HCT116 (cell line): ENCODE measurements at regions not wholly inside any gene's neighbourhood (a gene's known extent, or its start where the extent isn't known, plus 50 kb on each side); places are given as distances from the start of the nearest gene placed in this dataset.

ENCODE experiments used
- ATAC-seq: fragments of 200-7000 bp; cut with Tn5 transposase; 2 replicates; pipeline ENCODE4 v1.9.1; 2020; ENCODE audit warnings: mild to moderate bottlenecking, moderate library complexity
- BruUV-seq: library from RNA; stranded (reverse); fragments of 400-500 nt; replicated peaks from 2 replicates; lab custom pipeline; 2021; lab: Mats Ljungman, UMichigan
- CTCF ChIA-PET: fragments of 300-600 bp; sonication (Branson Sonifier 250); formaldehyde crosslinking; loops from one replicate; lab custom pipeline; 2021; ENCODE audit warnings: antibody characterized with exemption; lab: Charles Lee
- POLR2A ChIA-PET: fragments of 300-600, 350-600 bp; sonication (Branson Sonifier 250); formaldehyde crosslinking; loops from one replicate; lab custom pipeline; 2021; ENCODE audit warnings: antibody characterized with exemption; lab: Charles Lee
- RAD21 ChIA-PET, 2 experiments: fragments of 300-600 bp; sonication (Branson Sonifier 250); formaldehyde crosslinking; loops; one replicate each; lab custom pipeline; 2023; ENCODE audit warnings: low total read pairs in 2 of 2; ENCODE audit not compliant: uncharacterized antibody in 2 of 2, unreplicated experiment in 2 of 2, low non-redundant PET in 1 of 2; lab: Charles Lee
- DNase-seq: peaks from one replicate; pipeline ENCODE4 v3.0.0-alpha.2; 2010; ENCODE audit warnings: low read depth, low spot score
- H2AFZ ChIP-seq: fragments of 200-600 bp; shearing (Covaris generic), sonication (generic); 2 replicates; pipeline ENCODE4 v1.6.1; 2017; ENCODE audit warnings: low read depth, mixed run types, mixed read lengths, antibody characterized with exemption, low read length; ENCODE audit not compliant: poor library complexity, severe bottlenecking
- H3K27ac ChIP-seq: 2 replicates; pipeline ENCODE4 v1.5.1; 2012; ENCODE audit warnings: low read depth, low read length
- H3K27me3 ChIP-seq: fragments of 200-600 bp; sonication (generic); 2 replicates; pipeline ENCODE4 v1.6.1; 2016; ENCODE audit warnings: mixed run types, low read length, mixed read lengths; ENCODE audit not compliant: insufficient read depth
- H3K36me3 ChIP-seq, 2 experiments: fragments of 200-500 bp in 1 of 2; fragments of 200-600 bp in 1 of 2; sonication (Bioruptor generic) in 1 of 2; sonication (generic) in 1 of 2; 2 replicates each; pipeline versions ENCODE4 v1.5.1 to v1.6.1; 2014 to 2016; ENCODE audit warnings: low read length in 2 of 2, inconsistent platforms in 1 of 2, mixed read lengths in 1 of 2, mixed run types in 1 of 2; ENCODE audit not compliant: insufficient read depth in 2 of 2, control insufficient read depth in 1 of 2
- H3K4me1 ChIP-seq, 2 experiments: fragments of 200-600 bp in 1 of 2; sonication (generic) in 1 of 2; 2 replicates each; pipeline versions ENCODE4 v1.5.1 to v1.6.1; 2012 to 2017; ENCODE audit warnings: low read length in 2 of 2, inconsistent platforms in 1 of 2, mild to moderate bottlenecking in 1 of 2, mixed read lengths in 1 of 2, mixed run types in 1 of 2, moderate library complexity in 1 of 2; ENCODE audit not compliant: insufficient read depth in 2 of 2, control insufficient read depth in 1 of 2
- H3K4me2 ChIP-seq: fragments of 200-600 bp; sonication (generic); 2 replicates; pipeline ENCODE4 v1.6.1; 2017; ENCODE audit warnings: mixed run types, low read length, mixed read lengths
- H3K4me3 ChIP-seq, 2 experiments: fragments of 200-600 bp in 1 of 2; sonication (generic) in 1 of 2; replicated peaks in 1 of 2; 2 replicates each; pipeline ENCODE4 v1.5.1; 2011 to 2016; ENCODE audit warnings: low read length in 2 of 2, control low read depth in 1 of 2, low read depth in 1 of 2, mild to moderate bottlenecking in 1 of 2, mixed read lengths in 1 of 2, mixed run types in 1 of 2
- H3K79me2 ChIP-seq: fragments of 200-600 bp; sonication (generic); 2 replicates; pipeline ENCODE4 v1.6.1; 2017; ENCODE audit warnings: mild to moderate bottlenecking, mixed run types, low read length, moderate library complexity, mixed read lengths; ENCODE audit not compliant: insufficient read depth
- H3K9ac ChIP-seq: fragments of 200-600 bp; sonication (generic); 2 replicates; pipeline ENCODE4 v1.6.1; 2016; ENCODE audit warnings: low read length, mixed read lengths
- H3K9me2 ChIP-seq: fragments of 200-600 bp; sonication (generic), shearing (Covaris generic); 2 replicates; pipeline ENCODE4 v1.6.1; 2017; ENCODE audit warnings: mixed run types, mild to moderate bottlenecking, moderate library complexity; ENCODE audit not compliant: insufficient read depth
- H3K9me3 ChIP-seq, 2 experiments: fragments of 200-500 bp in 1 of 2; fragments of 200-600 bp in 1 of 2; sonication (Bioruptor generic) in 1 of 2; sonication (generic) in 1 of 2; 2 replicates each; pipeline ENCODE4 v1.6.1; 2014 to 2017; ENCODE audit warnings: low read length in 2 of 2, mixed read lengths in 2 of 2, inconsistent platforms in 1 of 2, low read depth in 1 of 2, mild to moderate bottlenecking in 1 of 2, mixed run types in 1 of 2, moderate library complexity in 1 of 2; ENCODE audit not compliant: control insufficient read depth in 1 of 2, insufficient read depth in 1 of 2
- H4K20me1 ChIP-seq: fragments of 200-600 bp; sonication (generic), shearing (Covaris generic); 2 replicates; pipeline ENCODE4 v1.6.1; 2017; ENCODE audit warnings: mixed run types, mild to moderate bottlenecking, moderate library complexity; ENCODE audit not compliant: insufficient read depth
- CBX3 ChIP-seq: IDR thresholded peaks from 2 replicates; pipeline ENCODE4 v1.6.1; 2012; ENCODE audit warnings: low read depth
- CEBPB ChIP-seq: IDR thresholded peaks from 2 replicates; pipeline ENCODE4 v1.6.1; 2012; ENCODE audit warnings: low read depth
- ELF1 ChIP-seq: IDR thresholded peaks from 2 replicates; pipeline ENCODE4 v1.6.1; 2012; ENCODE audit warnings: low read depth, borderline replicate concordance
- JUND ChIP-seq: IDR thresholded peaks from 2 replicates; pipeline ENCODE4 v1.6.1; 2012
- POLR2AphosphoS5 ChIP-seq: IDR thresholded peaks from 2 replicates; pipeline ENCODE4 v1.6.1; 2011; ENCODE audit warnings: mild to moderate bottlenecking, low read depth, low read length, moderate library complexity
- SIN3A ChIP-seq: IDR thresholded peaks from 2 replicates; pipeline ENCODE4 v1.6.1; 2012; ENCODE audit warnings: low read depth
- TCF7L2 ChIP-seq: IDR thresholded peaks from 2 replicates; pipeline ENCODE4 v1.7.0; 2011; ENCODE audit warnings: borderline replicate concordance, inconsistent platforms; ENCODE audit not compliant: insufficient read depth, insufficient read length; ENCODE audit errors: extremely low read depth
- intact Hi-C: fragments of 100-400 bp; cut with micrococcal nuclease; formaldehyde crosslinking; loops from 2 replicates; pipeline ENCODE4 v1.10.0; 2022
- TF ChIP-seq, protein P1 (sequence below): IDR thresholded peaks from 2 replicates; pipeline ENCODE4 v1.6.1; 2011; ENCODE audit warnings: mild to moderate bottlenecking, low read length, moderate library complexity; ENCODE audit not compliant: insufficient replicate concordance; ENCODE audit errors: extremely low read depth
- TF ChIP-seq, protein P2 (sequence below), 3 experiments: fragments of 200-600 bp in 1 of 3; sonication (generic) in 1 of 3; IDR thresholded peaks in 2 of 3; conservative IDR thresholded peaks in 1 of 3; 2 replicates each; pipeline ENCODE4 v1.5.1; 2012 to 2017; ENCODE audit warnings: low read depth in 2 of 3, low read length in 2 of 3, antibody characterized with exemption in 1 of 3, borderline replicate concordance in 1 of 3, control low read depth in 1 of 3, mild to moderate bottlenecking in 1 of 3, mixed read lengths in 1 of 3, mixed run types in 1 of 3, moderate library complexity in 1 of 3; ENCODE audit not compliant: insufficient read depth in 1 of 3

DNA sequence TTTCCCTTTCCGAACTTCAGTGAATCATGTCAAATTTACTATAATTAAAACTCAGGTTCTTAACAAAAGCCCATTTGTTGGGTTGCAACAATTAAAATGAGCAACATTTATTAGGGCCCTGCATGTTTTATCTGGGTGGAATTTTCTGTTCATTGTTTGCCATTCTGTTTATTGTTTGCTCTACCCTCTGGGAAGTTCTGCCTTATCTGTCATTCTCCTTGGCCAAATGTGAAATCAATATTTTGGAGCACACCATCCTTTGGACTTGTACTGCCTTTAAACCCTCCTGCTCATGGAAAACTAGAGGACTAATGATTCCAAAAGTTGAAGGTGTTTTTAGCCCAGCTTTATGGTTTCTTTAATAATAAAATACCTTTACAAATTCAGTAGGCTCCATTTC is 134.5 kb upstream of the KCND2 start:
- no TSS peak for BruUV-seq

More for the DNA sequence above, 134.5 kb upstream of the KCND2 start:
- ChIA-PET CTCF (no interaction called here), POLR2A (no interaction called here), RAD21 (no interaction called here)
- Histone ChIP-seq H3K79me2 (no peaks in the 10 kb centered on the region), H3K36me3 (no peaks in the 10 kb centered on the region), H3K4me1 (no peaks in the 10 kb centered on the region), H3K9me3 (no peaks in the 10 kb centered on the region), H3K27me3 (no peaks in the 10 kb centered on the region), H3K4me3 (no peak overlapping the region), H2AFZ (no peak overlapping the region), H3K27ac (no peak overlapping the region), H4K20me1 (no peaks in the 10 kb centered on the region), H3K9ac (no peak overlapping the region), H3K9me2 (no peaks in the 10 kb centered on the region), H3K4me2 (no peak overlapping the region)
- no peak for ATAC-seq
- intact Hi-C loops, result no loop called here
- TF ChIP-seq POLR2AphosphoS5 (no peak), CBX3 (no peak), TCF7L2 (no peak), JUND (no peak), SIN3A (no peak), CEBPB (no peak), ELF1 (no peak)
- TF ChIP-seq, protein P1, sequence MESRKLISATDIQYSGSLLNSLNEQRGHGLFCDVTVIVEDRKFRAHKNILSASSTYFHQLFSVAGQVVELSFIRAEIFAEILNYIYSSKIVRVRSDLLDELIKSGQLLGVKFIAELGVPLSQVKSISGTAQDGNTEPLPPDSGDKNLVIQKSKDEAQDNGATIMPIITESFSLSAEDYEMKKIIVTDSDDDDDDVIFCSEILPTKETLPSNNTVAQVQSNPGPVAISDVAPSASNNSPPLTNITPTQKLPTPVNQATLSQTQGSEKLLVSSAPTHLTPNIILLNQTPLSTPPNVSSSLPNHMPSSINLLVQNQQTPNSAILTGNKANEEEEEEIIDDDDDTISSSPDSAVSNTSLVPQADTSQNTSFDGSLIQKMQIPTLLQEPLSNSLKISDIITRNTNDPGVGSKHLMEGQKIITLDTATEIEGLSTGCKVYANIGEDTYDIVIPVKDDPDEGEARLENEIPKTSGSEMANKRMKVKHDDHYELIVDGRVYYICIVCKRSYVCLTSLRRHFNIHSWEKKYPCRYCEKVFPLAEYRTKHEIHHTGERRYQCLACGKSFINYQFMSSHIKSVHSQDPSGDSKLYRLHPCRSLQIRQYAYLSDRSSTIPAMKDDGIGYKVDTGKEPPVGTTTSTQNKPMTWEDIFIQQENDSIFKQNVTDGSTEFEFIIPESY, result no peak
- TF ChIP-seq, protein P2, sequence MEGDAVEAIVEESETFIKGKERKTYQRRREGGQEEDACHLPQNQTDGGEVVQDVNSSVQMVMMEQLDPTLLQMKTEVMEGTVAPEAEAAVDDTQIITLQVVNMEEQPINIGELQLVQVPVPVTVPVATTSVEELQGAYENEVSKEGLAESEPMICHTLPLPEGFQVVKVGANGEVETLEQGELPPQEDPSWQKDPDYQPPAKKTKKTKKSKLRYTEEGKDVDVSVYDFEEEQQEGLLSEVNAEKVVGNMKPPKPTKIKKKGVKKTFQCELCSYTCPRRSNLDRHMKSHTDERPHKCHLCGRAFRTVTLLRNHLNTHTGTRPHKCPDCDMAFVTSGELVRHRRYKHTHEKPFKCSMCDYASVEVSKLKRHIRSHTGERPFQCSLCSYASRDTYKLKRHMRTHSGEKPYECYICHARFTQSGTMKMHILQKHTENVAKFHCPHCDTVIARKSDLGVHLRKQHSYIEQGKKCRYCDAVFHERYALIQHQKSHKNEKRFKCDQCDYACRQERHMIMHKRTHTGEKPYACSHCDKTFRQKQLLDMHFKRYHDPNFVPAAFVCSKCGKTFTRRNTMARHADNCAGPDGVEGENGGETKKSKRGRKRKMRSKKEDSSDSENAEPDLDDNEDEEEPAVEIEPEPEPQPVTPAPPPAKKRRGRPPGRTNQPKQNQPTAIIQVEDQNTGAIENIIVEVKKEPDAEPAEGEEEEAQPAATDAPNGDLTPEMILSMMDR (IDR thresholded peaks at IDR 0.05 in 2 of 3, conservative IDR thresholded peaks at IDR 0.05 in 1 of 3; ENCODE audit: borderline replicate concordance in 1 of 3, insufficient read depth in 1 of 3, low read depth in 2 of 3, low read length in 2 of 3), result no peak
- no peak for DNase-seq
